WTC11 (cell line): ENCODE measurements at regions not wholly inside any gene's neighbourhood (a gene's known extent, or its start where the extent isn't known, plus 50 kb on each side); places are given as distances from the start of the nearest gene placed in this dataset.

ENCODE experiments used
- ATAC-seq: fragments of 200-7000 bp; cut with Tn5 transposase; 2 replicates; pipeline ENCODE4 v1.10.0; 2021; ENCODE audit warnings: mild to moderate bottlenecking, moderate library complexity
- CTCF ChIA-PET: fragments of 300-600 bp; sonication (Branson Sonifier 250); formaldehyde crosslinking; loops from one replicate; lab custom pipeline; 2021; ENCODE audit warnings: antibody characterized with exemption; lab: Charles Lee
- POLR2A ChIA-PET: fragments of 350-600 bp; sonication (Branson Sonifier 250); formaldehyde crosslinking; loops from one replicate; lab custom pipeline; 2021; ENCODE audit warnings: antibody characterized with exemption; lab: Charles Lee
- DNase-seq: peaks from one replicate; pipeline ENCODE4 v3.0.0; 2021; ENCODE audit warnings: low spot score
- H3K27ac Mint-ChIP-seq: 2 replicates; pipeline ENCODE4 v1.8.0; 2021; ENCODE audit warnings: mixed read lengths
- H3K27me3 Mint-ChIP-seq: 2 replicates; pipeline ENCODE4 v1.8.0; 2021; ENCODE audit warnings: low read depth, mild to moderate bottlenecking, moderate library complexity, mixed read lengths
- H3K36me3 Mint-ChIP-seq: 2 replicates; pipeline ENCODE4 v1.8.0; 2021; ENCODE audit warnings: mixed read lengths
- H3K4me1 Mint-ChIP-seq: 2 replicates; pipeline ENCODE4 v1.8.0; 2022; ENCODE audit warnings: mixed read lengths
- H3K4me3 Mint-ChIP-seq: 2 replicates; pipeline ENCODE4 v1.8.0; 2021; ENCODE audit warnings: mild to moderate bottlenecking, moderate library complexity, mixed read lengths
- H3K9me3 Mint-ChIP-seq: 2 replicates; pipeline ENCODE4 v1.8.0; 2021; ENCODE audit warnings: mixed read lengths
- ATF6 ChIP-seq: sonication (generic); formaldehyde crosslinking; IDR thresholded peaks from 2 replicates; pipeline ENCODE4 v1.8.1; 2023; ENCODE audit warnings: mild to moderate bottlenecking, missing genetic modification reagents
- CREB1 ChIP-seq: sonication (generic); formaldehyde crosslinking; IDR thresholded peaks from 2 replicates; pipeline ENCODE4 v1.8.0; 2023; ENCODE audit warnings: mild to moderate bottlenecking, missing genetic modification reagents
- CREM ChIP-seq: sonication (generic); formaldehyde crosslinking; IDR thresholded peaks from 2 replicates; pipeline ENCODE4 v1.8.1; 2022; ENCODE audit warnings: mild to moderate bottlenecking, missing genetic modification reagents, moderate library complexity
- ELF4 ChIP-seq: sonication (generic); formaldehyde crosslinking; IDR thresholded peaks from 2 replicates; pipeline ENCODE4 v1.8.1; 2022; ENCODE audit warnings: low read depth, mild to moderate bottlenecking, moderate library complexity, missing genetic modification reagents
- IRF2 ChIP-seq: sonication (generic); formaldehyde crosslinking; IDR thresholded peaks from 2 replicates; pipeline ENCODE4 v1.8.0; 2022; ENCODE audit warnings: low read depth, missing genetic modification reagents, borderline replicate concordance
- JAZF1 ChIP-seq: fragments of 250-450 bp; sonication (Bioruptor Pico); IDR thresholded peaks from 2 replicates; pipeline ENCODE4 v1.9.0; 2021; ENCODE audit warnings: moderate library complexity, mild to moderate bottlenecking, inconsistent platforms
- KAT7 ChIP-seq: sonication (generic); formaldehyde crosslinking; IDR thresholded peaks from 2 replicates; pipeline ENCODE4 v1.8.1; 2023; ENCODE audit warnings: missing genetic modification reagents, mild to moderate bottlenecking, borderline replicate concordance
- MXD4 ChIP-seq: fragments of 250-450 bp; sonication (Bioruptor Pico); IDR thresholded peaks from 2 replicates; pipeline ENCODE4 v1.8.0; 2021; ENCODE audit warnings: mild to moderate bottlenecking, moderate library complexity, borderline replicate concordance
- NFATC4 ChIP-seq: fragments of 250-450 bp; sonication (Bioruptor Pico); IDR thresholded peaks from 2 replicates; pipeline ENCODE4 v1.9.0; 2021; ENCODE audit warnings: mild to moderate bottlenecking
- NFYB ChIP-seq: sonication (generic); formaldehyde crosslinking; conservative IDR thresholded peaks from 2 replicates; pipeline ENCODE4 v1.8.0; 2022; ENCODE audit warnings: low read depth, missing genetic modification reagents
- NR1H2 ChIP-seq: sonication (generic); formaldehyde crosslinking; IDR thresholded peaks from 2 replicates; pipeline ENCODE4 v1.9.0; 2021; ENCODE audit warnings: mild to moderate bottlenecking, moderate library complexity, missing genetic modification reagents
- SP1 ChIP-seq: sonication (generic); formaldehyde crosslinking; conservative IDR thresholded peaks from 2 replicates; pipeline ENCODE4 v1.8.1; 2022; ENCODE audit warnings: missing genetic modification reagents
- TP53 ChIP-seq: sonication (generic); formaldehyde crosslinking; IDR thresholded peaks from 2 replicates; pipeline ENCODE4 v1.8.1; 2023; ENCODE audit warnings: mild to moderate bottlenecking, missing genetic modification reagents
- USF1 ChIP-seq: sonication (generic); formaldehyde crosslinking; IDR thresholded peaks from 2 replicates; pipeline ENCODE4 v1.8.0; 2022; ENCODE audit warnings: mild to moderate bottlenecking, missing genetic modification reagents
- ZBTB21 ChIP-seq: sonication (generic); formaldehyde crosslinking; IDR thresholded peaks from 2 replicates; pipeline ENCODE4 v1.8.1; 2023; ENCODE audit warnings: mild to moderate bottlenecking, missing genetic modification reagents, borderline replicate concordance
- ZNF121 ChIP-seq: sonication (generic); formaldehyde crosslinking; IDR thresholded peaks from 2 replicates; pipeline ENCODE4 v1.8.0; 2023; ENCODE audit warnings: missing genetic modification reagents
- ZNF138 ChIP-seq: sonication (generic); formaldehyde crosslinking; conservative IDR thresholded peaks from 2 replicates; pipeline ENCODE4 v1.8.1; 2022; ENCODE audit warnings: mild to moderate bottlenecking, moderate library complexity, missing genetic modification reagents
- ZNF219 ChIP-seq: sonication (generic); formaldehyde crosslinking; IDR thresholded peaks from 2 replicates; pipeline ENCODE4 v1.8.0; 2023; ENCODE audit warnings: missing genetic modification reagents, mild to moderate bottlenecking, borderline replicate concordance
- ZNF317 ChIP-seq: sonication (generic); formaldehyde crosslinking; IDR thresholded peaks from 2 replicates; pipeline ENCODE4 v1.8.1; 2023; ENCODE audit warnings: low read depth, mild to moderate bottlenecking, moderate library complexity, missing genetic modification reagents, borderline replicate concordance
- ZNF396 ChIP-seq: fragments of 250-450 bp; sonication (Bioruptor Pico); IDR thresholded peaks from 2 replicates; pipeline ENCODE4 v1.8.0; 2021; ENCODE audit warnings: mild to moderate bottlenecking, moderate library complexity, borderline replicate concordance
- ZNF416 ChIP-seq: fragments of 250-450 bp; sonication (Bioruptor Pico); IDR thresholded peaks from 2 replicates; pipeline ENCODE4 v1.9.0; 2021; ENCODE audit warnings: mild to moderate bottlenecking, inconsistent platforms
- ZNF532 ChIP-seq: fragments of 250-450 bp; sonication (Bioruptor Pico); IDR thresholded peaks from 2 replicates; pipeline ENCODE4 v1.9.0; 2021; ENCODE audit warnings: mild to moderate bottlenecking, borderline replicate concordance
- ZNF671 ChIP-seq: fragments of 250-450 bp; sonication (Bioruptor Pico); IDR thresholded peaks from 2 replicates; pipeline ENCODE4 v1.8.0; 2021; ENCODE audit warnings: mild to moderate bottlenecking
- TF ChIP-seq, protein P1 (sequence below): sonication (generic); formaldehyde crosslinking; IDR thresholded peaks from 2 replicates; pipeline ENCODE4 v1.8.1; 2022; ENCODE audit warnings: missing genetic modification reagents, borderline replicate concordance
- TF ChIP-seq, protein P2 (sequence below): fragments of 200-600 bp; IDR thresholded peaks from 2 replicates; pipeline ENCODE4 v1.8.0; 2022; ENCODE audit warnings: antibody characterized with exemption

- H3K27ac Mint-ChIP-seq, result no peak overlapping the region
These were observed 820.6 kb upstream of the PIK3C3 start for GRCh38 chr18:41134426-41134825.

DNA sequence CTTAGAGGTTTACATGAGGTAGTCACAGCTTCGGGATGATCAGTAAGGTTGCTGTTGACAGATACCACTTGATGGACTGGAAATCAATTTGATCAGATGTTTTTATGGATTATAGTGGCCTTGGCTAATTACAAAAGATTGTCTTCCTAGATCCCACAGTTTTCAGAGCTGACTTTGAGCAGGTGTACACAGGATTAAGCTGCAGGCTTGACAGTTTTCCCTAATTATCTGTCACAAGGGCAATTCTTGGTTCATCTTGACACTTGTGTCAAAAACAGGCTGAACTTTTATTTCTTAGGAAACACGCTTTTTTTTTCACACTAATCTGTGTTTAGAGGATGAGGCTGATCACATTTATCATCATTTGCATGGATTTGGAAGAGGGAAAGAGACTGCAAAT lies 824.0 kb upstream of the PIK3C3 start:
- Mint-ChIP-seq H3K4me3 (no peak overlapping the region), H3K27me3 (no peaks in the 10 kb centered on the region), H3K27ac (no peak overlapping the region), H3K36me3 (no peaks in the 10 kb centered on the region), H3K9me3 (peaks cover 2% of the 10 kb centered on the region; the same call in 1 of the 2 replicates), H3K4me1 (peaks cover 6% of the 10 kb centered on the region)
- POLR2A ChIA-PET, result no interaction called here
- CTCF ChIA-PET, result no interaction called here
- ATAC-seq, result no peak
- DNase-seq, result no peak
- TF ChIP-seq, protein P1, sequence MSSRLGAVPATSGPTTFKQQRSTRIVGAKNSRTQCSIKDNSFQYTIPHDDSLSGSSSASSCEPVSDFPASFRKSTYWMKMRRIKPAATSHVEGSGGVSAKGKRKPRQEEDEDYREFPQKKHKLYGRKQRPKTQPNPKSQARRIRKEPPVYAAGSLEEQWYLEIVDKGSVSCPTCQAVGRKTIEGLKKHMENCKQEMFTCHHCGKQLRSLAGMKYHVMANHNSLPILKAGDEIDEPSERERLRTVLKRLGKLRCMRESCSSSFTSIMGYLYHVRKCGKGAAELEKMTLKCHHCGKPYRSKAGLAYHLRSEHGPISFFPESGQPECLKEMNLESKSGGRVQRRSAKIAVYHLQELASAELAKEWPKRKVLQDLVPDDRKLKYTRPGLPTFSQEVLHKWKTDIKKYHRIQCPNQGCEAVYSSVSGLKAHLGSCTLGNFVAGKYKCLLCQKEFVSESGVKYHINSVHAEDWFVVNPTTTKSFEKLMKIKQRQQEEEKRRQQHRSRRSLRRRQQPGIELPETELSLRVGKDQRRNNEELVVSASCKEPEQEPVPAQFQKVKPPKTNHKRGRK (CRISPR knock-in tag), result no peak
- no peak for TF ChIP-seq ATF6
- TF ChIP-seq ZNF671, result no peak
- no peak for TF ChIP-seq JAZF1
- no peak for TF ChIP-seq NFYB (CRISPR knock-in tag)
- TF ChIP-seq SP1, result no peak
- no peak for TF ChIP-seq ZNF219 (CRISPR knock-in tag)
- no peak for TF ChIP-seq ZNF317
- no peak for TF ChIP-seq NR1H2
- no peak for TF ChIP-seq ZBTB21 (CRISPR knock-in tag)
- TF ChIP-seq MXD4, result no peak
- no peak for TF ChIP-seq ZNF138 (CRISPR knock-in tag)

More at GRCh38 chr18:41134426-41134825, 820.6 kb upstream of the PIK3C3 start:
- Mint-ChIP-seq H3K36me3 (no peaks in the 10 kb centered on the region), H3K9me3 (no peaks in the 10 kb centered on the region), H3K27me3 (no peaks in the 10 kb centered on the region), H3K4me3 (no peak overlapping the region), H3K4me1 (no peaks in the 10 kb centered on the region)
- ATAC-seq (no peak), DNase-seq (no peak)
- TF ChIP-seq IRF2 (no peak), ELF4 (CRISPR knock-in tag) (no peak), ZNF317 (no peak), TP53 (no peak), ZNF416 (CRISPR knock-in tag) (no peak), ZNF532 (no peak), CREM (CRISPR knock-in tag) (no peak), ZNF671 (no peak), KAT7 (no peak), ZNF396 (CRISPR knock-in tag) (no peak), ZNF121 (CRISPR knock-in tag) (no peak), NFATC4 (CRISPR knock-in tag) (no peak), ZNF138 (CRISPR knock-in tag) (no peak), NFYB (CRISPR knock-in tag) (no peak), CREB1 (no peak), USF1 (CRISPR knock-in tag) (no peak)
- TF ChIP-seq, protein P2, sequence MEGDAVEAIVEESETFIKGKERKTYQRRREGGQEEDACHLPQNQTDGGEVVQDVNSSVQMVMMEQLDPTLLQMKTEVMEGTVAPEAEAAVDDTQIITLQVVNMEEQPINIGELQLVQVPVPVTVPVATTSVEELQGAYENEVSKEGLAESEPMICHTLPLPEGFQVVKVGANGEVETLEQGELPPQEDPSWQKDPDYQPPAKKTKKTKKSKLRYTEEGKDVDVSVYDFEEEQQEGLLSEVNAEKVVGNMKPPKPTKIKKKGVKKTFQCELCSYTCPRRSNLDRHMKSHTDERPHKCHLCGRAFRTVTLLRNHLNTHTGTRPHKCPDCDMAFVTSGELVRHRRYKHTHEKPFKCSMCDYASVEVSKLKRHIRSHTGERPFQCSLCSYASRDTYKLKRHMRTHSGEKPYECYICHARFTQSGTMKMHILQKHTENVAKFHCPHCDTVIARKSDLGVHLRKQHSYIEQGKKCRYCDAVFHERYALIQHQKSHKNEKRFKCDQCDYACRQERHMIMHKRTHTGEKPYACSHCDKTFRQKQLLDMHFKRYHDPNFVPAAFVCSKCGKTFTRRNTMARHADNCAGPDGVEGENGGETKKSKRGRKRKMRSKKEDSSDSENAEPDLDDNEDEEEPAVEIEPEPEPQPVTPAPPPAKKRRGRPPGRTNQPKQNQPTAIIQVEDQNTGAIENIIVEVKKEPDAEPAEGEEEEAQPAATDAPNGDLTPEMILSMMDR, result no peak
- CTCF ChIA-PET, result no interaction called here
- POLR2A ChIA-PET, result no interaction called here
